ENCODE measurements at regions not wholly inside any gene's neighbourhood (a gene's known extent, or its start where the extent isn't known, plus 50 kb on each side); places are given as distances from the start of the nearest gene placed in this dataset.

DNA sequence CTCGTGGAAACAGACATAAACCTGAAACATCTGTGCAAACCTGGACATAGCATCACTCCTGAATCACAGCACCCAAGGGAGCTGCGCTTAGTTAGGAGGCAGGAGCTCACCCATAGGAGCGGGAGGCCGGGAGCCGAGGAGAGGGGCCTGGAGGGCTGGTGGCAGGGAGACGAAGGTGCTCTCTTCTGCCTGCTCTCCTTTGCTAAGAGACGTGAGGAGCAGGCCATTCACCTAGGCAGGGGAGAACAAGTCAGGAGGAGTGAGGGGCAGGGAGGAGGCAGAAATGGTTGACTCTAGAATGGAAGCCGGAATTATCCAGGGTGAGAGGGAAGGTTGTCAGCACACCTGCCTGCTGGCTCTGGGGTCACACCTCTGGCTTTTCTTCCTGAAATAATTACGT, 398.4 kb upstream of the IRX2 start:
- TF ChIP-seq, protein P1, sequence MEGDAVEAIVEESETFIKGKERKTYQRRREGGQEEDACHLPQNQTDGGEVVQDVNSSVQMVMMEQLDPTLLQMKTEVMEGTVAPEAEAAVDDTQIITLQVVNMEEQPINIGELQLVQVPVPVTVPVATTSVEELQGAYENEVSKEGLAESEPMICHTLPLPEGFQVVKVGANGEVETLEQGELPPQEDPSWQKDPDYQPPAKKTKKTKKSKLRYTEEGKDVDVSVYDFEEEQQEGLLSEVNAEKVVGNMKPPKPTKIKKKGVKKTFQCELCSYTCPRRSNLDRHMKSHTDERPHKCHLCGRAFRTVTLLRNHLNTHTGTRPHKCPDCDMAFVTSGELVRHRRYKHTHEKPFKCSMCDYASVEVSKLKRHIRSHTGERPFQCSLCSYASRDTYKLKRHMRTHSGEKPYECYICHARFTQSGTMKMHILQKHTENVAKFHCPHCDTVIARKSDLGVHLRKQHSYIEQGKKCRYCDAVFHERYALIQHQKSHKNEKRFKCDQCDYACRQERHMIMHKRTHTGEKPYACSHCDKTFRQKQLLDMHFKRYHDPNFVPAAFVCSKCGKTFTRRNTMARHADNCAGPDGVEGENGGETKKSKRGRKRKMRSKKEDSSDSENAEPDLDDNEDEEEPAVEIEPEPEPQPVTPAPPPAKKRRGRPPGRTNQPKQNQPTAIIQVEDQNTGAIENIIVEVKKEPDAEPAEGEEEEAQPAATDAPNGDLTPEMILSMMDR (IDR thresholded peaks at IDR 0.05) = no peak
- no peak for TF ChIP-seq POLR2A (IDR thresholded peaks at IDR 0.05)
